Nephron (organoid): ENCODE measurements at regions not wholly inside any gene's neighbourhood (a gene's known extent, or its start where the extent isn't known, plus 50 kb on each side); places are given as distances from the start of the nearest gene placed in this dataset.

Experiments
- H3K27ac Mint-ChIP-seq, 3 experiments: 2 replicates each; pipeline ENCODE4 v1.8.0; 2020; ENCODE audit warnings: mixed read lengths in 3 of 3, mild to moderate bottlenecking in 2 of 3, moderate library complexity in 1 of 3
- H3K27me3 Mint-ChIP-seq: 2 replicates; pipeline ENCODE4 v1.8.0; 2021; ENCODE audit warnings: low read depth, mild to moderate bottlenecking, moderate library complexity, mixed read lengths
- H3K36me3 Mint-ChIP-seq: 2 replicates; pipeline ENCODE4 v1.8.0; 2020; ENCODE audit warnings: low read depth, mixed read lengths
- H3K4me1 Mint-ChIP-seq: 2 replicates; pipeline ENCODE4 v1.8.0; 2020; ENCODE audit warnings: mixed read lengths
- H3K4me3 Mint-ChIP-seq, 3 experiments: 2 replicates each; pipeline ENCODE4 v1.8.0; 2020; ENCODE audit warnings: mild to moderate bottlenecking in 3 of 3, mixed read lengths in 3 of 3, moderate library complexity in 2 of 3
- H3K9me3 Mint-ChIP-seq: 2 replicates; pipeline ENCODE4 v1.8.0; 2020; ENCODE audit warnings: mixed read lengths
- TF ChIP-seq, protein P1 (sequence below), 3 experiments: fragments of 200-600 bp; sonication (generic); IDR thresholded peaks; one replicate each; pipeline ENCODE4 v1.5.0; 2021; ENCODE audit warnings: antibody characterized with exemption in 3 of 3; ENCODE audit not compliant: unreplicated experiment in 3 of 3

DNA sequence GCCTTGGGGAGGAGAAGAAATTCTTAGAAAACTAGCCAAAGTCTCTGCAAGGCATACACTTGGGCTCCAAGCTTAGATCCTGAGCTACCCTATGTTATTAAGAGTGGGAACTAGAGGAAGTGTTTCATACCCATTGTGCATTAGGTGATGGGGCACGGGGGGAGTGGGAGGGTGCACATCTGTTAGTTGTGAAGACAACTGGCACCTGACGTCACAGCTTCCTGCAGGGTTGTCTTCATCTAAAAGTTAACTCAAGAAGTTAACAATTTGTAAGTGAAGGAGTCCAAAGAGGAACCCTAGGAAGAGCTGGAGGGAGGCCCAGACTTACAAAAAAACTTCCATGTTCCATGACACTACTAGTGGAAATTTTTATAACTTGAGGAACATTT, 158.1 kb downstream of the ADRA2A start:
- no peaks in the 10 kb centered on the region for H3K27me3 Mint-ChIP-seq
- H3K36me3 Mint-ChIP-seq = no peaks in the 10 kb centered on the region
- H3K4me1 Mint-ChIP-seq = no peaks in the 10 kb centered on the region
- no peaks in the 10 kb centered on the region for H3K9me3 Mint-ChIP-seq
- no peak overlapping the region for H3K27ac Mint-ChIP-seq
- no peak overlapping the region for H3K4me3 Mint-ChIP-seq
- TF ChIP-seq, protein P1, sequence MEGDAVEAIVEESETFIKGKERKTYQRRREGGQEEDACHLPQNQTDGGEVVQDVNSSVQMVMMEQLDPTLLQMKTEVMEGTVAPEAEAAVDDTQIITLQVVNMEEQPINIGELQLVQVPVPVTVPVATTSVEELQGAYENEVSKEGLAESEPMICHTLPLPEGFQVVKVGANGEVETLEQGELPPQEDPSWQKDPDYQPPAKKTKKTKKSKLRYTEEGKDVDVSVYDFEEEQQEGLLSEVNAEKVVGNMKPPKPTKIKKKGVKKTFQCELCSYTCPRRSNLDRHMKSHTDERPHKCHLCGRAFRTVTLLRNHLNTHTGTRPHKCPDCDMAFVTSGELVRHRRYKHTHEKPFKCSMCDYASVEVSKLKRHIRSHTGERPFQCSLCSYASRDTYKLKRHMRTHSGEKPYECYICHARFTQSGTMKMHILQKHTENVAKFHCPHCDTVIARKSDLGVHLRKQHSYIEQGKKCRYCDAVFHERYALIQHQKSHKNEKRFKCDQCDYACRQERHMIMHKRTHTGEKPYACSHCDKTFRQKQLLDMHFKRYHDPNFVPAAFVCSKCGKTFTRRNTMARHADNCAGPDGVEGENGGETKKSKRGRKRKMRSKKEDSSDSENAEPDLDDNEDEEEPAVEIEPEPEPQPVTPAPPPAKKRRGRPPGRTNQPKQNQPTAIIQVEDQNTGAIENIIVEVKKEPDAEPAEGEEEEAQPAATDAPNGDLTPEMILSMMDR (IDR thresholded peaks at IDR 0.05; ENCODE audit: unreplicated experiment in 3 of 3) = no peak

DNA sequence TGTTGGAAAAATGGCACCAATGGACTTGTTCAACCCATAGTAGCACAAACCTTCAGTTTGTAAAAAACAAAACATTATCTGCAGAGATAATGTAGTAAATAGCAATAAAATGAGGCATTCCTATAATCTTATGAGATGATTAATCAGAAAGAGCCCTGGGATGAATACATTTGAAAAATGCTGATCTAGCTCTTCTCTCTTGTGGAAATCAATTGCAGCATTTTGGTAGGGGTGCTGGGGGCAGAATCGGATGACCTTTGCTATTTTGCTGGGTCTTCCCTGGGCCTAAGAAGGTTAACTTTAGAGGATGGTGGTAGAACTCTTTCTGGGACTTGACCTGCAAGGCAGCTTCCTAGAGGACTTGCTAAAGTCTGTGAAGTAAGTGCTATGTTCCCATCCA, 163.5 kb downstream of the ADRA2A start:
- Mint-ChIP-seq H3K36me3 (no peaks in the 10 kb centered on the region), H3K4me1 (no peaks in the 10 kb centered on the region), H3K4me3 (no peak overlapping the region), H3K27me3 (peaks cover 12% of the 10 kb centered on the region), H3K27ac (no peak overlapping the region), H3K9me3 (no peaks in the 10 kb centered on the region)
- TF ChIP-seq, protein P1 (IDR thresholded peaks at IDR 0.05; ENCODE audit: unreplicated experiment in 3 of 3) = no peak

DNA sequence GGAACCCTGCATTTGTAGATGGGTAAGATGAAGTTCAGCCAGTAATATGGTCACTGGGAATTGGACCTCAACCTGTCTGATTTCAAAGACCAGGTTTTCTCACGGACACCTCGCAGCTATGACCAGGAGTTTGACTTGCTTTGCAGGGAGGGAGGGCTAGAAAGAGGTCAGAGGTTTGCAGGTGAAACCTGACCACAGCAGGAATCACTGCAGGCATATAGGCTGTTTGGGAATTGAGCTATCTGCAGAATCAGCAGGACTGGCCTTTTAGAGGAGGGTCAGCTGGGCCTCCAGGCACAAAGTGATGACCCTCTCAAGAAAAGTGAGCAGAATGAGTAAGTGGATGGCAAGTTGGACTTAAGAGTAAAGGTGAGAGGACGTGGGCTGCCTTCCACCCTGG, 166.3 kb downstream of the ADRA2A start:
- TF ChIP-seq, protein P1 (IDR thresholded peaks at IDR 0.05; ENCODE audit: unreplicated experiment in 3 of 3) = no peak
- H3K27me3 Mint-ChIP-seq = peaks cover 16% of the 10 kb centered on the region
- no peak overlapping the region for H3K4me3 Mint-ChIP-seq
- no peak overlapping the region for H3K27ac Mint-ChIP-seq
- H3K4me1 Mint-ChIP-seq = no peaks in the 10 kb centered on the region
- H3K9me3 Mint-ChIP-seq = no peaks in the 10 kb centered on the region
- H3K36me3 Mint-ChIP-seq = no peaks in the 10 kb centered on the region

DNA sequence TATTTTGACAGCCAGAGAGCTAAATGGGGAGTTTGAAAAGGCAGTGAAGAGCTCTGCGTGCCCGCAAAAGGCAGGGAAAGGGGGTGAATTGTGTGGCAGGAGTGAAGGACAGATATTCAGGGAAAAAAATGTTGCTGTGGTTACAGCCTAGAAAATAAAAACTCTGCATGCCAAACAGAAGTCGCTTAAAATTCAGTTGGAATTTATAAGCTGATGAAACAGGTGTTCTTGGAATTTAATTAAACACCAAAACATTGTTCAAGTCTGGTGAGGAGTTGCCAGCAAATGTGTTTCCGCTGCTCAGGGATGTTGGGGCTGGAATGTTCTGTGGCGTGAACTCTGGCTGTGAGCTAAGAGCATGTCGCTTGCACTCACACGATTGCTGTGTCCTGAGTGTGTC, 169.3 kb downstream of the ADRA2A start:
- TF ChIP-seq, protein P1 (IDR thresholded peaks at IDR 0.05; ENCODE audit: unreplicated experiment in 3 of 3) = no peak
- H3K9me3 Mint-ChIP-seq = peaks cover 3% of the 10 kb centered on the region
- H3K27me3 Mint-ChIP-seq = peaks cover 21% of the 10 kb centered on the region
- H3K4me3 Mint-ChIP-seq = no peak overlapping the region
- H3K27ac Mint-ChIP-seq = no peak overlapping the region
- H3K36me3 Mint-ChIP-seq = no peaks in the 10 kb centered on the region
- H3K4me1 Mint-ChIP-seq = no peaks in the 10 kb centered on the region

DNA sequence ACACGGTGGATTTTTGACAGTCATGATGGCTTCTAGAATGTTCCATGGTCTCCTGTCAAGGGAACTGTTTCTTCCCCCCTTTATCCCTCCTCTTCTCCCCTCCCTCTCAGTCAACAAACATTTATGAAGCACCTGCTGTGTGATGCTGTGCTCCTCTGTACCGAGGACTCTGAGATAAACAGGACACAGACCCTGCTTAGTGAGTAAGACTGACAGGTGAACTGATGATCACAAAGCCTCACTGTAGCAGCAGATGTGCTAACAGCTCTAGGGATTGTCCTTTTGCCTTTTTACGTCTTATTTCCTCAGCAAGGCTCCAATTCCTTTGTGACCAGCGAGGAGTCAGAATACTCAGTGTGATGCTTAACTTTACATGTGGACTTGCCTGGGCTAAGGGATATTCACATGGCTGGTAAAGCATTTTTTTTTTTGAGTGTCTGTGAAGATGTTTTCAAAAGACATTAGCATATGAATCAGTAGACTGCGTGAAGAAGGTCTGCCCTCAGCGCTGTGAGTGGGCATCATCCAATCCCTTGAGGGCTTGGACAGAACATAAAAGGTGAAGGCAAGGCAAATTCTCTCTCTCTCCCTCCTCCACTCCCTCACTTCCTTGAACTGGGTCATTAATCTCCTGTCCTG, 170.1 kb downstream of the ADRA2A start:
- H3K4me1 Mint-ChIP-seq = no peaks in the 10 kb centered on the region
- TF ChIP-seq, protein P1 (IDR thresholded peaks at IDR 0.05; ENCODE audit: unreplicated experiment in 3 of 3) = no peak
- H3K9me3 Mint-ChIP-seq = peaks cover 3% of the 10 kb centered on the region
- H3K4me3 Mint-ChIP-seq = no peak overlapping the region
- no peak overlapping the region for H3K27ac Mint-ChIP-seq
- peaks cover 22% of the 10 kb centered on the region for H3K27me3 Mint-ChIP-seq
- H3K36me3 Mint-ChIP-seq = no peaks in the 10 kb centered on the region

DNA sequence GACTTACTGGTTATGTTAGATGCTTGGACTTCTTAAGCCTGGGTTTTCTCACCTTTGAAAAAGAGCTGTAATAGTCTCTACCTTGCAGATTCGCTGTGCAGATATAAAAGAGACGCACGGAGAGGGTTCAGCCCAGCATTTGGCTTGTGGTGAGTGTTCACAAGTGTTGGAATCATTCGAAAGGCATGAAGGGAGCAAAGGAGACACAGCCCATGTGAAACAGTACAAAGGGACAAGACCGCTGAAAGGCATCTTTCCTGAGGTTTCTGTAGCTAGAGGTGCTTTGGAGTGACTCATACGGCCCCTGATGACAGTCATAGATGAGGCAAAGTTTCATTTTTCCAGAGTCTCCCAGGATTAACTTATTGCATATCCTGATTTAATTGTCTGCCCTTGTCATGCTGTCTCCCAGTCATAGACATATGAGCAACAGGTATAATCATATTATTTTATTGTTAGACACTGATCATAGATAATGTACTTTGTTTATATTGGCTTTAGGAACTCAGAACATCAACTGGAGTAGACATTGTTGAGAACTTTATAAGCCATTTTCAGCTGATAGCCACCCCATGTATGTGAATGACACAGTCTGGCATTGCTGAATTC, 171.1 kb downstream of the ADRA2A start:
- H3K4me1 Mint-ChIP-seq = no peaks in the 10 kb centered on the region
- H3K27ac Mint-ChIP-seq = no peak overlapping the region
- TF ChIP-seq, protein P1 (IDR thresholded peaks at IDR 0.05; ENCODE audit: unreplicated experiment in 3 of 3) = no peak
- H3K36me3 Mint-ChIP-seq = no peaks in the 10 kb centered on the region
- no peak overlapping the region for H3K4me3 Mint-ChIP-seq
- peaks cover 22% of the 10 kb centered on the region for H3K27me3 Mint-ChIP-seq
- peaks cover 3% of the 10 kb centered on the region for H3K9me3 Mint-ChIP-seq
